Pulmonary artery endothelial cell (primary cell): ENCODE measurements at regions not wholly inside any gene's neighbourhood (a gene's known extent, or its start where the extent isn't known, plus 50 kb on each side); places are given as distances from the start of the nearest gene placed in this dataset.

Experiments
- DNase-seq: peaks from one replicate; pipeline ENCODE4 v3.0.0-alpha.2; 2011; ENCODE audit warnings: low read depth, low spot score

GRCh38 chr15:96415513-96416217 lies 85.2 kb downstream of the NR2F2 start:
- DNase-seq: no peak

- DNase-seq: no peak
Measured at GRCh38 chr15:96416218-96416933, 85.9 kb downstream of the NR2F2 start.

GRCh38 chr15:96416934-96417759 lies 86.6 kb downstream of the NR2F2 start:
- no peak for DNase-seq

GRCh38 chr15:96417760-96418130 lies 87.2 kb downstream of the NR2F2 start:
- DNase-seq: no peak

- DNase-seq: no peak
Measured at GRCh38 chr15:96418146-96418545, 87.6 kb downstream of the NR2F2 start.

- DNase-seq: no peak
Measured at GRCh38 chr15:96421178-96421601, 90.7 kb downstream of the NR2F2 start.

GRCh38 chr15:96422125-96422524 lies 91.6 kb downstream of the NR2F2 start:
- no peak for DNase-seq

- DNase-seq: no peak
Measured at GRCh38 chr15:96424674-96425073, 94.2 kb downstream of the NR2F2 start.

- DNase-seq: peak; percentile 44
Measured at GRCh38 chr15:96428742-96429141, 98.2 kb downstream of the NR2F2 start.

GRCh38 chr15:96431786-96432185 lies 101.3 kb downstream of the NR2F2 start:
- no peak for DNase-seq

GRCh38 chr15:96435022-96435421 lies 104.5 kb downstream of the NR2F2 start:
- DNase-seq: no peak

- no peak for DNase-seq
Measured at GRCh38 chr15:96435841-96436240, 105.3 kb downstream of the NR2F2 start.

GRCh38 chr15:96440978-96441377 lies 110.5 kb downstream of the NR2F2 start:
- no peak for DNase-seq

- DNase-seq: no peak
Measured at GRCh38 chr15:96442076-96442475, 111.6 kb downstream of the NR2F2 start.

GRCh38 chr15:96444865-96445264 lies 114.4 kb downstream of the NR2F2 start:
- no peak for DNase-seq

- DNase-seq: no peak
Measured at GRCh38 chr15:96448923-96449322, 118.4 kb downstream of the NR2F2 start.

- no peak for DNase-seq
Measured at GRCh38 chr15:96457841-96458240, 127.3 kb downstream of the NR2F2 start.

GRCh38 chr15:96460106-96460505 lies 129.6 kb downstream of the NR2F2 start:
- no peak for DNase-seq

GRCh38 chr15:96462768-96463750 lies 132.6 kb downstream of the NR2F2 start:
- DNase-seq: no peak

GRCh38 chr15:96466389-96466947 lies 136.0 kb downstream of the NR2F2 start:
- DNase-seq: no peak

- DNase-seq: no peak
Measured at GRCh38 chr15:96468036-96468435, 137.5 kb downstream of the NR2F2 start.
